Uterus (tissue), 2 donors: ENCODE measurements at regions not wholly inside any gene's neighbourhood (a gene's known extent, or its start where the extent isn't known, plus 50 kb on each side); places are given as distances from the start of the nearest gene placed in this dataset.

Experiments used
- POLR2A ChIP-seq, 2 donors: fragments of 450-650 bp; IDR thresholded peaks; one replicate each; pipeline ENCODE4 v1.6.1; 2016; ENCODE audit warnings: antibody characterized with exemption in 2 of 2, mild to moderate bottlenecking in 1 of 2, moderate library complexity in 1 of 2
- TF ChIP-seq, protein P1 (sequence below), 4 experiments: fragments of 200-600 bp in 2 of 4; fragments of 450-650 bp in 2 of 4; sonication (generic) in 2 of 4; IDR thresholded peaks; one replicate each; pipeline ENCODE4 v1.5.1; 2016 to 2019; ENCODE audit warnings: antibody characterized with exemption in 4 of 4, mild to moderate bottlenecking in 2 of 4, moderate library complexity in 1 of 4

DNA sequence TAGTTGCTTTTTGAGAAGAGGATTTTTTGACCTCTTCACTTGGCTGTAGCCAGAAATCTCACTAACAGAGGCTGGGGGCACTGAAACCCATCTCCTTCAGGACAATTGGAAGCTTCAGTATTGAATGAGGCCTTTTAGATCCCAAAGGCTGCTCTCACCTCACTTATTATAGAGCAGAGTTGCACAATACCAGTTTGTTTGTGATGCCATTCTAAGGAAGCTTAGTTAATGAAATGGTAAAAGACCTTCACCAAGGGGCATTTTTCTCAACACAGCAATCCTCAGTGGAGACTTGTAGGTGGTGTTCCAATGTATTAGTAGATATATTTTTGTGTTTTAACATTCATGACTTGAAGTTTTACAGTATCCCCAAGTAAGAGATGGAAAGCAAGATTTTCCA is 71.0 kb upstream of the RFX8 start:
- TF ChIP-seq, protein P1, sequence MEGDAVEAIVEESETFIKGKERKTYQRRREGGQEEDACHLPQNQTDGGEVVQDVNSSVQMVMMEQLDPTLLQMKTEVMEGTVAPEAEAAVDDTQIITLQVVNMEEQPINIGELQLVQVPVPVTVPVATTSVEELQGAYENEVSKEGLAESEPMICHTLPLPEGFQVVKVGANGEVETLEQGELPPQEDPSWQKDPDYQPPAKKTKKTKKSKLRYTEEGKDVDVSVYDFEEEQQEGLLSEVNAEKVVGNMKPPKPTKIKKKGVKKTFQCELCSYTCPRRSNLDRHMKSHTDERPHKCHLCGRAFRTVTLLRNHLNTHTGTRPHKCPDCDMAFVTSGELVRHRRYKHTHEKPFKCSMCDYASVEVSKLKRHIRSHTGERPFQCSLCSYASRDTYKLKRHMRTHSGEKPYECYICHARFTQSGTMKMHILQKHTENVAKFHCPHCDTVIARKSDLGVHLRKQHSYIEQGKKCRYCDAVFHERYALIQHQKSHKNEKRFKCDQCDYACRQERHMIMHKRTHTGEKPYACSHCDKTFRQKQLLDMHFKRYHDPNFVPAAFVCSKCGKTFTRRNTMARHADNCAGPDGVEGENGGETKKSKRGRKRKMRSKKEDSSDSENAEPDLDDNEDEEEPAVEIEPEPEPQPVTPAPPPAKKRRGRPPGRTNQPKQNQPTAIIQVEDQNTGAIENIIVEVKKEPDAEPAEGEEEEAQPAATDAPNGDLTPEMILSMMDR (IDR thresholded peaks at IDR 0.05), result no peak
- no peak for TF ChIP-seq POLR2A (IDR thresholded peaks at IDR 0.05)
